GM12872 (cell line): ENCODE measurements at regions not wholly inside any gene's neighbourhood (a gene's known extent, or its start where the extent isn't known, plus 50 kb on each side); places are given as distances from the start of the nearest gene placed in this dataset.

Experiments used
- CTCF ChIP-seq: IDR thresholded peaks from 3 replicates; pipeline ENCODE4 v1.5.1; 2011; ENCODE audit warnings: low read depth, mild to moderate bottlenecking, low read length, moderate library complexity; ENCODE audit not compliant: insufficient read depth

- no peak for TF ChIP-seq CTCF
Measured at GRCh38 chr3:75078290-75078689, 463.8 kb upstream of the CNTN3 start.

- TF ChIP-seq CTCF: no peak
Measured at GRCh38 chr3:75082845-75083244, 468.4 kb upstream of the CNTN3 start.

- TF ChIP-seq CTCF: no peak
Measured at GRCh38 chr3:75089841-75090240, 475.4 kb upstream of the CNTN3 start.

GRCh38 chr3:75101329-75102147 is 487.1 kb upstream of the CNTN3 start:
- no peak for TF ChIP-seq CTCF

- no peak for TF ChIP-seq CTCF
Measured at GRCh38 chr3:75110741-75111140, 496.3 kb upstream of the CNTN3 start.

- TF ChIP-seq CTCF: no peak
Measured at GRCh38 chr3:75115695-75116094, 501.2 kb upstream of the CNTN3 start.

GRCh38 chr3:75118779-75119178 is 504.3 kb upstream of the CNTN3 start:
- TF ChIP-seq CTCF: no peak
